SU-DHL-6 (cell line): ENCODE measurements at regions not wholly inside any gene's neighbourhood (a gene's known extent, or its start where the extent isn't known, plus 50 kb on each side); places are given as distances from the start of the nearest gene placed in this dataset.

Source experiments
- H2AFZ ChIP-seq: fragments of 200-600 bp; sonication (generic); 2 replicates; pipeline ENCODE4 v1.6.1; 2014; ENCODE audit warnings: low read depth, mild to moderate bottlenecking, moderate library complexity, mixed read lengths, antibody characterized with exemption, low read length; ENCODE audit not compliant: severe bottlenecking
- H3F3A ChIP-seq: fragments of 200-600 bp; shearing (Covaris generic); 2 replicates; pipeline ENCODE4 v1.6.0; 2016; ENCODE audit warnings: antibody characterized with exemption, mild to moderate bottlenecking; ENCODE audit not compliant: insufficient read depth
- H3K27ac ChIP-seq: fragments of 200-600 bp; sonication (generic); 2 replicates; pipeline ENCODE4 v1.5.1; 2016; ENCODE audit warnings: low read depth, mild to moderate bottlenecking, low read length, moderate library complexity, mixed read lengths
- H3K27me3 ChIP-seq: fragments of 200-600 bp; sonication (generic), shearing (Covaris generic); 2 replicates; pipeline ENCODE4 v1.6.0; 2014; ENCODE audit warnings: mild to moderate bottlenecking, low read length
- H3K36me3 ChIP-seq: fragments of 200-600 bp; sonication (generic); 2 replicates; pipeline ENCODE4 v1.6.1; 2014; ENCODE audit warnings: mild to moderate bottlenecking, low read length, mixed read lengths
- H3K4me2 ChIP-seq: fragments of 300-600, 200-600 bp; shearing (Covaris generic), sonication (generic); 2 replicates; pipeline ENCODE4 v1.6.0; 2014; ENCODE audit warnings: low read length, low read depth, mild to moderate bottlenecking; ENCODE audit not compliant: poor library complexity, severe bottlenecking
- H3K4me3 ChIP-seq: fragments of 200-600 bp; sonication (generic); 2 replicates; pipeline ENCODE4 v1.5.1; 2014; ENCODE audit warnings: antibody characterized with exemption, low read length, mild to moderate bottlenecking, mixed read lengths; ENCODE audit not compliant: insufficient read depth, poor library complexity, severe bottlenecking
- H3K79me2 ChIP-seq: fragments of 200-600 bp; sonication (generic); 2 replicates; pipeline ENCODE4 v1.6.1; 2014; ENCODE audit warnings: mild to moderate bottlenecking, low read length, moderate library complexity; ENCODE audit not compliant: insufficient read depth
- H3K9ac ChIP-seq: fragments of 200-600 bp; sonication (generic); 2 replicates; pipeline ENCODE4 v1.7.0; 2014; ENCODE audit warnings: mild to moderate bottlenecking, low read length
- H3K9me2 ChIP-seq: fragments of 200-600 bp; sonication (generic); replicated peaks from 2 replicates; pipeline ENCODE4 v1.6.1; 2014; ENCODE audit warnings: low read length; ENCODE audit not compliant: insufficient read depth
- H3K9me3 ChIP-seq: fragments of 200-600 bp; sonication (generic); 2 replicates; pipeline ENCODE4 v1.6.1; 2014; ENCODE audit warnings: low read length, mixed read lengths; ENCODE audit not compliant: insufficient read depth
- H4K20me1 ChIP-seq: fragments of 200-600 bp; sonication (generic); 2 replicates; pipeline ENCODE4 v1.6.1; 2014; ENCODE audit warnings: low read depth, mild to moderate bottlenecking, antibody characterized with exemption, low read length, moderate library complexity, mixed read lengths
- CTCF ChIP-seq: fragments of 200-600 bp; sonication (generic); IDR thresholded peaks from one replicate; pipeline ENCODE4 v1.5.1; 2017; ENCODE audit warnings: antibody characterized with exemption, mild to moderate bottlenecking, low read length, moderate library complexity; ENCODE audit not compliant: insufficient read depth, poor library complexity, severe bottlenecking
- EZH2phosphoT487 ChIP-seq: fragments of 200-600 bp; sonication (generic), shearing (Covaris generic); conservative IDR thresholded peaks from 2 replicates; pipeline ENCODE4 v1.6.1; 2018; ENCODE audit warnings: mild to moderate bottlenecking, antibody characterized with exemption, low read length, moderate library complexity, mixed read lengths

- Histone ChIP-seq H3K4me3 (no peak overlapping the region), H3K36me3 (no peaks in the 10 kb centered on the region), H4K20me1 (no peaks in the 10 kb centered on the region), H3K27ac (no peak overlapping the region), H3K79me2 (no peaks in the 10 kb centered on the region), H3K9me2 (no peaks in the 10 kb centered on the region), H3K27me3 (no peaks in the 10 kb centered on the region), H3K4me2 (no peak overlapping the region), H3K9ac (no peak overlapping the region), H2AFZ (no peak overlapping the region), H3F3A (no peaks in the 10 kb centered on the region), H3K9me3 (no peaks in the 10 kb centered on the region)
- TF ChIP-seq CTCF (no peak), EZH2phosphoT487 (no peak)
Measured at GRCh38 chr2:175679728-175680127, 322.3 kb downstream of the LNPK start.

- H2AFZ ChIP-seq, result no peak overlapping the region
- no peaks in the 10 kb centered on the region for H3K9me3 ChIP-seq
- no peak overlapping the region for H3K4me2 ChIP-seq
- no peaks in the 10 kb centered on the region for H3F3A ChIP-seq
- H3K27me3 ChIP-seq, result no peaks in the 10 kb centered on the region
- H3K9ac ChIP-seq, result no peak overlapping the region
- H4K20me1 ChIP-seq, result no peaks in the 10 kb centered on the region
- no peaks in the 10 kb centered on the region for H3K9me2 ChIP-seq
- H3K36me3 ChIP-seq, result no peaks in the 10 kb centered on the region
- no peak overlapping the region for H3K4me3 ChIP-seq
- H3K79me2 ChIP-seq, result no peaks in the 10 kb centered on the region
- no peak overlapping the region for H3K27ac ChIP-seq
- TF ChIP-seq EZH2phosphoT487, result no peak
- no peak for TF ChIP-seq CTCF
Measured at GRCh38 chr2:175679231-175679630, 322.8 kb downstream of the LNPK start.

- no peak overlapping the region for H3K4me2 ChIP-seq
Measured at GRCh38 chr2:175677880-175678279, 324.2 kb downstream of the LNPK start.

More at GRCh38 chr2:175677880-175678279, 324.2 kb downstream of the LNPK start:
- Histone ChIP-seq H3K9me2 (no peaks in the 10 kb centered on the region), H3K36me3 (no peaks in the 10 kb centered on the region), H3K4me3 (no peak overlapping the region), H3K79me2 (no peaks in the 10 kb centered on the region), H3K9ac (no peak overlapping the region), H2AFZ (no peak overlapping the region), H3K27ac (no peak overlapping the region), H3K9me3 (no peaks in the 10 kb centered on the region), H3F3A (no peaks in the 10 kb centered on the region), H3K27me3 (no peaks in the 10 kb centered on the region), H4K20me1 (no peaks in the 10 kb centered on the region)
- TF ChIP-seq EZH2phosphoT487, result no peak
- TF ChIP-seq CTCF, result no peak
